ENCODE measurements at regions not wholly inside any gene's neighbourhood (a gene's known extent, or its start where the extent isn't known, plus 50 kb on each side); places are given as distances from the start of the nearest gene placed in this dataset.

DNA sequence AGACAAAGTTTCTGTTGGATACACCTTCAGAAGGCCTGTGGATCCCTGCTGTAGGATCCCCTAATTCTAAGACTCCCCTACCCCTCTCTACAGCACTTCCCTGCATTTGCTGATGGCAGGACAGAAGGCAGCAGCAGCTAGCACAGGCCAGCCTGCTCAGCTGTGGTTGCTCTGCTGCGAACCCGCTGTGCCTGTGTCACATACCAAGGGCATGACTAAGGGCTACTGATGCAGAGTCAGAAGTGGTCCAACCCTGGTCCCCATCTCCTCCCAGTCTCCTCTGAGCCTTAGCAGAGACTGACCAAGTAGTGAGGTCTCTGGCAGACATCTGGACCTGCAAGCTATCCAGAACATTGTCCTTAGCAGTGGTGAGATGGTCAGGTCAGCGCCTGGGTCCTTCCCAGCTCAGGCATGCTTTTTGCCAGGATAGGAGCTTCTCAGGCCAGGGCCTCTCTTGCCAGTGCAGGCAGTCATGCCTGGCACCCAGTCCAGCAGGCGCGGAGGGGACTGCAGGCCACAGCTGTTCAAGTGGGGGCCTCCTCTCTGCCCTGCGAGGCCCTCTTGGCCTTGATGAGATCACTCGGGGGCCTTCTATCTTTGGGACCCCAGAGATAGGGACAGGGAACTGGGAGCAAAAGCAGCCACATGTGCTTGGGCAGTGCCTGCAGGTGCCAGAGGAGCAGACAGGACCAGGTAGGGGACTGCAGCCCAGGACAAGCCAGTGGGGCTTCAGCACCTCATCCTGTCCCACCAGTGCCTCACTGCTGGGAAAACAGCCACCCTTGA lies 146.4 kb downstream of the ZNF248 start:
- TF ChIP-seq, protein P1, sequence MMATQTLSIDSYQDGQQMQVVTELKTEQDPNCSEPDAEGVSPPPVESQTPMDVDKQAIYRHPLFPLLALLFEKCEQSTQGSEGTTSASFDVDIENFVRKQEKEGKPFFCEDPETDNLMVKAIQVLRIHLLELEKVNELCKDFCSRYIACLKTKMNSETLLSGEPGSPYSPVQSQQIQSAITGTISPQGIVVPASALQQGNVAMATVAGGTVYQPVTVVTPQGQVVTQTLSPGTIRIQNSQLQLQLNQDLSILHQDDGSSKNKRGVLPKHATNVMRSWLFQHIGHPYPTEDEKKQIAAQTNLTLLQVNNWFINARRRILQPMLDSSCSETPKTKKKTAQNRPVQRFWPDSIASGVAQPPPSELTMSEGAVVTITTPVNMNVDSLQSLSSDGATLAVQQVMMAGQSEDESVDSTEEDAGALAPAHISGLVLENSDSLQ (IDR thresholded peaks at IDR 0.05): no peak
- TF ChIP-seq TCF3 (IDR thresholded peaks at IDR 0.05; ENCODE audit: borderline replicate concordance, insufficient read depth, low read depth, low read length): no peak

Measured in GM12878 (cell line).